Activated CD8-positive, alpha-beta memory T cell treated with anti-CD3 and anti-CD28 coated beads, Interleukin-2, amount 50 U/mL, for 48 hours (primary cell): ENCODE measurements at regions not wholly inside any gene's neighbourhood (a gene's known extent, or its start where the extent isn't known, plus 50 kb on each side); places are given as distances from the start of the nearest gene placed in this dataset.

Source experiments
- DNase-seq: peaks from one replicate; pipeline ENCODE4 v3.0.0-alpha.2; 2020

DNA sequence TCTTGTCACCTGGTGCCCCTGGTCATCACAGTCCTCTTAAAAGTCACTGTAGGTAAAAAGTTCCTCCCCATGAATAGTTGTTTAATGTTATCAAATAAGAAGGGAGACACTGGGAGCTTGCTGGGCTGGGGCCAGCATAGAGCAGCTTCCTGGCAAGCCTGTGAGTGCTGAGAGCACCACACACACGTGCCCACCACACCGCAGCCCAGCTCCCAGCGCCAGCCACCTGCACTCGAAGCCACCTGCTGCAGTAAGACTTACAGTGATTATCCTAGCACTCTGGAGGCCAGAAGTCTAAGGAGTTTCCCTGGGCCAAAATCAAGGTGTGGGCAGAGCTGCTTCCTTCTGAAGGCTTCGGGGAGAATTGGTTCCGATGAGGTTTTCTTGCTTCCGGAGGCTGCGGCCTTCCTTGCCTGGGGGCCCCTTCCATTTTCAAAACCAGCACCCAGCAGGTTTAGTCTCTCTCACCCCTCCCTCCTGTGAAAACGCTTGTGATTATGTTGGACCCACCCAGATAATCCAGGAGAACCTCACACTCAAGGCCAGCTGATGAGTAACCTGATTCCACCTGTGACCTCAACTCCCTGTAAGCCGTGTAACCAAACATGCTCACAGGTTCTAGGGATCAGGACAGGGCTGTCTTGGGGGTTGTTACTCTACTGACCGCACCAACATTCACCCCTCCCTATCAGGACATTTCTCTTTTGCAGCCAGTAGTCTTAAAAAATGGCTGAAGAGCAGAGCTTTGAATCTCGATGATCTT is 687.2 kb downstream of the TBC1D22A start:
- DNase-seq, result no peak

- DNase-seq, result no peak
Observed at GRCh38 chr22:47448231-47449223, 686.1 kb downstream of the TBC1D22A start.

- DNase-seq, result no peak
Observed at GRCh38 chr22:47446821-47447810, 684.7 kb downstream of the TBC1D22A start.

GRCh38 chr22:47446331-47446730 is 683.9 kb downstream of the TBC1D22A start:
- DNase-seq, result no peak

DNA sequence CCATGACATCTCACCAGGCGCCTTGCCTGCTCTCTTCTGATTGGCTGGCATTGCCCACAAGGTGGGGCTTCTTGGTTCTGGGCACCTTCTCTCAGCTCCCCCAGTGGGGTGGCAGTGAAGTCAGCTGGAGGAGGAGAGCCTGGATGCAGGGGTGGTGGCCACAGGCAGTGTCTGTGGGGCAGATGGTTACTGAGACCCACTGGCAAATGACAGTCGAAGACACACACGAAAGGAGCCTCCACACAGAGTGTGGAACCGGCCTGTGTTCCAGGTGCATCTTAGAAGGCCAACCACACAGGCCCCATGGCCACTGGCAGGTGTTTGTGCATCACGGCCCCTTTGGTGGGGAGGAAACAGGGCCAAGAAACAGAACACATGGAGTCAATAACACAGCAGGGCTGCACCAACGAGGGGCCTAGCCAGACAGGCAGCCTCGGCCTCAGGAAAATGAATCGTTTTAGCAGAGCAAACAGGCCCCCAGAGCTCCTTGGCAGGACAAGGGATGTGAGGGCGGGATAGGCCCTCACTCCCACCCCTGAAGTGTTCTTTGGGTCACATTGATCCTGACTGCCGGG is 683.4 kb downstream of the TBC1D22A start:
- DNase-seq, result no peak

DNA sequence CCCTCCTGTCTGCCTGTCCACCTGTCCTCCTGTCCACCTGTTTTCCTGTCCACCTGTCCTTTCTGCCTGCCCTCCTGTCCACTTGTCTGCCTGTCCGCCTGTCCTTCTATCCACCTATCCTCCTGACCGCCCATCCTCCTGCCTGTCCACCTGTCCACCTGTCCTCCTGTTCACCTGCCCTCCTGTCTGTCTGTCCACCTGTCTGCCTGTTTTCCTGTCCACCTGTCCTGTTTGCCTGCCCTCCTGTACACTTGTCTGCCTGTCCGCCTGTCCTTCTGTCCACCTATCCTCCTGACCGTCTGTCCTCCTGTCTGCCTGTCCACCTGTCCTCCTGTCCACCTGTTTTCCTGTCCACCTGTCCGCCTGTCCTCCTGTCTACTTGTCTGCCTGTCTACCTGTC is 682.8 kb downstream of the TBC1D22A start:
- DNase-seq, result no peak

DNA sequence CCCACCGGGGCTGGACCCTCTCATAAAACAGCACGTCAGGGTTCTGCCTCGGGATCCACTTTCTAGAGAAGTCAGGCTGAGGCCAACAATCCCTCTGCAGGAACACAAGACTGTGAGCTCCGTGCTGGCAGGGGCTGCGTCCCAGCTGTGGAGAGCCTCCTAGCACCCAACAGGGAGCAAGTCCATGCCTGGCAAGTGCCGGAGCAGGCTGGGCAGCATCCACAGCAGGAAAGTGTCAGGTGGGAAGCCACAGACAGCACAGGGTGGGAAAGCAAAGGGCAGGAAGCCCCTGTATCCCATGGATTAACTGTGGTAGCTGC is 682.3 kb downstream of the TBC1D22A start:
- no peak for DNase-seq

DNA sequence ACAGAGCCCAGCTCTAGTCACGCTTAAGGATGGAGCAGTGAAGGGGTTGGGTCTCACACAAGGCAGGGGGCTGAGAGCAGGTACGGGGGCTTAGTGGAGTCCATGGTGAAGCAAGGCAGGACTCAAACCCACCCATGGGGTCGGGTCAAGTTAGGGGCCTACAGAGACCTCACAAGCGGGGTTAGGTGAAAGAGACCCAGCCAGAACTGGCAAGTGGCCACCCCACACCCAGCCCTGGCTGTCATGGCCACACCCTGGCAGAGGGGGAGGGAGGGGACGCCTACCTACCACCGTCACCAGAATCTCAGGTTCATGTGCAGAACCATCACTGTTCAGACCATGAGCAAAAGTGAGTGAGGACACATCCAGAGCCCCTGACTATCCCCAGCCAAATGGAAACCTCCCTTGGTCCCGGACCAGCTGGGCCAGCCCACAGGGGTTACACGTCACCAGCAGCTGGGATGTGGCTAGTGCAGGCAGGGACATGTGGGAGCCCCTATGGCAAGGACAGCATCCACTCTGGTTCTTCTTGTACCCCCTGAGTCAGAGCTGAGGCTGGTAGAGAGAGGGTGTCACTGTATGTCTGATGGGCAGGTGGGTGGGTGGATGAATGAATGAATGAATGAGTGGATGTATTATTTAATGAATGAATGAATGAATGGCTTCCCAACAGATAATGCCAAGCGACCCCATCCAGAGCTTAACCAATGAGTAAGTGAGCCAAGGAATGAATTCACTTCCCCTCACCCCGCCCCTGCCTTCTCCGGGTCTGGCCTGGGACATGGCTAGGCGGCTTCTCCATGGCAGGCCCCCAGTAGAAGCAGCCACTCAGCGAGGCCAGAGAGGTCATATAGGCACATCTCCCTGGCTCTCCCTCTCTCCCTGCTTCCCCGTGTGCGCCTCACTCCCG is 681.6 kb downstream of the TBC1D22A start:
- DNase-seq, result no peak

DNA sequence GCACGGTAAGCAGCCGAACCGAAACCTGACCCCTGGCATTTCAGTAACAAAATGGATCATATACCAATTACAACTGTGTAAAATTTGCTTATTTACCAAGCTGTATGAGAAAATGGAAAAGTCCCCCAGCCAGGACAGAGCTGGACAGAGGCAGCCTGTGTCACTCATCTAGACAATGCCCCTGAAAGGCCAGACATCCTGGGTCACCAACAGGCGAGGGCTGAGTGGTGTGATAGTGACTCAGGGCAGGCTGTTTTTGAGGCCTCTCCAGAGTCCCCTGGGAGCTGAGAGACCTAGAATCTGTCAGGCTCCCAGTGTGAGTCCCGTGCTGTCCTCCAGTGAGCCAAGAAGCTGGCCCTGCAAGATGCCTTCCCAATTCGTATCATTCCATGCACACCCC is 680.4 kb downstream of the TBC1D22A start:
- DNase-seq, result no peak

GRCh38 chr22:47439643-47440265 is 677.3 kb downstream of the TBC1D22A start:
- no peak for DNase-seq

- DNase-seq, result no peak
Observed at GRCh38 chr22:47437636-47438035, 675.2 kb downstream of the TBC1D22A start.

GRCh38 chr22:47437110-47437509 is 674.7 kb downstream of the TBC1D22A start:
- no peak for DNase-seq

DNA sequence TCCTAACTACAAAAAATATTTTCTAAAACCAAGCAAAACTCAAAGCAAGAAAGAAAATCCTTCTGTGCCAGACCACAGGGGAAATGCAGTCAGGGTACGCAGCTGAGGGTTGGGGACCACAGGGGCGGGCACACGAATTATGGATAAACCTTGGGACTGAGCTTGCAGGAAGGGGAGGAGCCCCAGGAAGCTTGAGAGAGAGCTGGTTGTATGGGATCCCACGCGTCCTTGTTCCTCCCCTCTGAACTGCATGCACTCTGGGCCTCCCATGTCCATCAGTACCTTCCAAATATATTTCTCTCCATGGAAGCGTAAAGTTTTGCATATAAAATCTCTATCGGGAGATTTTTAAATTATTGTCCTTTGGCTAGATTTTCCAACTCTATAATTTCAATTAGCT is 673.4 kb downstream of the TBC1D22A start:
- DNase-seq, result no peak

DNA sequence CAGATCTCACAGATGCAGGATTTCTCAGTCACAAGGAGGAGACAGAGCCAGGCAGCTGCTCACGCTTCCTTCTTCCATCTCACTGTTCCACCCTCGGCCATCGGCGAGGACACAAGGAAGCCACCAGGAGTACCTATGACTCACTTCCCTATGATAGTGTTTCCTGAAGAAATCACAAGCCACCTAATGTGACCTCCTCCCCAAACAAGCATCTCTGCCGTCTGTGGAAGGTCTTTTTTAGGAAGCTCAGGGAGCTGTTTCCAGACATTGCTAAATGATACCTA is 672.7 kb downstream of the TBC1D22A start:
- DNase-seq, result no peak

DNA sequence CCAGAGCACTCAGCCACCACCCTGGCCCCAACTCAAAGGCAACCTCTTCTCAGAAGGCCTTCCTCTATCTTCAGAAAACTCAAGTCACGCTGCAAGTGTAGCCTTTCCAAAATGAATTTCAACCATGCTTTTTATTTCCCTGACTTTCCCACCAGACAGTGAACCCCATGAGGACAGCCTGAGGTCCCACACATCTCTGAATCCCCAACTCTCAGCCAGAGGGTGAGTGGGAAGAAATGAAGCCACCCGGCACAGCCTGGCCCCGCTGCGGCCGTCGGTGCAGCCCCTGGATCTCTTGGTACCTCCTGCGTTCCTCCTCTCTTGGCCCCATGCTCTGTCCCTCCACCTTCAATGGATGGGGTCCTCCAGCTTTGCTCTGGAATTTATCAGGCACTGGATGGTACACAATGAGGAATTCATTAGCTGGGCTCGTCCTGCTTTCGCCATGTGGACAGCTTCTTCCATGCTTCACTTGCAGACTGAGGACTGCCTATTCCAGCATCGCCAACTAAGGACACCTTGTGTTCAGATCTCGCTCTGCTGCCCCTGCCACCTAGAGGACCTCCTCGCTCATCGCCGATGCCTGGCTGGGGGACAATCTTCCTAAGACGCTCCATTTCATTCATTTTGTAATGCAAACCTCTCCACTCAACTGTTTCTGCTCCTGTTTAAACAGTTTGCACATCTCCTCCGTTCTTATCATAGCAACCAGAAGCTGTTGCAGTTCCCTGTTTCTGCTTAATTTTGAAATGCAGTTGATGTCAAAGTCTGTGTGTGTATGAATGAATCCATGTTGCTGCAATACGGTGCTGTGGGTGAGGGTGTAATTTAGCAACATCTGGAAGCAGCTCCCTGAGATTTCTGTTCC is 672.1 kb downstream of the TBC1D22A start:
- DNase-seq, result no peak

DNA sequence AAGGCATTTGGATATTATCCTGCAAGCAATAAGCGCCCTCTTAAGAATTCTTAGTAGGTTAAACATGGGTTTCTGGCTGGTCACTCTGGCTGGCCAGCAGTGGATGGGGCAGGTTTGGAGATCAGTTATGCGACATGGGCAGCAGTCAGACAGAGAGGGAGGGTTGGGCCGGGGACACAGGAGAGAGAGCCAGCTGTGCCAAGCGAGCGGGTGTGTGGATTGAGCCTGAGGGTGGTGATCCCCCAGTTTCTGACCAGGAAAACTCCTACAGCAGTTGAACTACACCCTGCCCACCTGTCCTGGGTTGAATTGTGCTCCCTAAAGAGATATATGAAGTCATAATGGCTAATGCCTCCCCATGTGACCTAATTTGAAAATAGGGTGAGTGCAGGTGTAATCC is 671.2 kb downstream of the TBC1D22A start:
- DNase-seq, result no peak

DNA sequence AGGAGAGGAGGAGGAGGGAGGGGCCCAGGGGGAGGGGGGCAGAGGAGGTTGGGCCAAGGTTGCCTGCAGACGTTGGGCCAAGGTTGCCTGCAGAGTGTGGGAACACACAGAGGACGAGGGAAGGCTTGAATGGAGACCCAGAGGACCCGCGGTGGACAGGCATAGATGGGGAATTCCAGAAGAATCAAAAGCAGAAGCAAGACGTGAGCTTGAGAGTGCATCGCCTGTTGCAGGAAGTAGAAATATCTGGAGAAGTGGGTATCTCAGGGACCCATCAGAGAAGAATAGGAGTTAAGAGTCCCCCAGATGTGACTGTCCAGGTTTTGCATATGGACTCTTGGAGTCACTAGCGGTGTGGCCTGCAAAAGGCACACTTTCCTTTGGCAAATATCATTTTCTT is 670.2 kb downstream of the TBC1D22A start:
- DNase-seq, result no peak

- no peak for DNase-seq
Observed at GRCh38 chr22:47423861-47424820, 661.7 kb downstream of the TBC1D22A start.

DNA sequence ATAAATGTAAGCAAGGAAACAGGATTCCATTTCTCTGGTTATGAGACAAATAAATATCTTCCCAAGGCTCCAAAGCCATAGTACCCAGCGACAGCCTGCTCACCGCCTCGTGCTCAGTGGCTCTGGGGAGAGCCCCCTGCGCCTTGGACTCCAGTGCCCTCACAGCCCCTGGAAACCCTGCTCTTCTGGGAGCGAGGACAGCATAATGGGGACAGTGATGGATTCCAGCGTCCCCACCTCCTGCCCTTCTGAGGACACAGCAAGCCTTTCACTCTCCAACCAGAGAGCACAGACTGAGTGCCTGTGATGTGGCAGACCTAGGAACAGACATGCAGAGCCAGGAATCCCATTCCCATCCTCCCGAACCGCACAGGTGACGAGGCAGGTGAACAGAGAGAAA is 660.8 kb downstream of the TBC1D22A start:
- no peak for DNase-seq
